Activated naive CD4-positive, alpha-beta T cell treated with anti-CD3 and anti-CD28 coated beads for 36 hours (primary cell): ENCODE measurements at regions not wholly inside any gene's neighbourhood (a gene's known extent, or its start where the extent isn't known, plus 50 kb on each side); places are given as distances from the start of the nearest gene placed in this dataset.
"Not testable (repeated sequence)": the region's sequence is repeated elsewhere in the genome, so short reads cannot be mapped to it uniquely, and the experiment has no call there.

Source experiments
- CTCF ChIA-PET: fragments of 350-600 bp; sonication (Branson Sonifier 250); formaldehyde crosslinking; loops from one replicate; lab custom pipeline; 2021; ENCODE audit warnings: antibody characterized with exemption; lab: Charles Lee
- DNase-seq: peaks from one replicate; pipeline ENCODE4 v3.0.0-alpha.2; 2020
- H3K27ac Mint-ChIP-seq: one replicate; pipeline ENCODE4 v1.8.0; 2021; ENCODE audit warnings: mild to moderate bottlenecking, mixed read lengths
- H3K27me3 Mint-ChIP-seq: one replicate; pipeline ENCODE4 v1.8.0; 2021; ENCODE audit warnings: low read depth, mixed read lengths
- H3K36me3 Mint-ChIP-seq: one replicate; pipeline ENCODE4 v1.8.0; 2021; ENCODE audit warnings: low read depth, mixed read lengths
- H3K4me1 Mint-ChIP-seq: one replicate; pipeline ENCODE4 v1.8.0; 2021; ENCODE audit warnings: low read depth, mixed read lengths
- H3K4me3 Mint-ChIP-seq: one replicate; pipeline ENCODE4 v1.8.0; 2021; ENCODE audit warnings: mild to moderate bottlenecking, moderate library complexity, mixed read lengths
- H3K9me3 Mint-ChIP-seq: one replicate; pipeline ENCODE4 v1.8.0; 2021; ENCODE audit warnings: mixed read lengths
- intact Hi-C: fragments of 100-400 bp; cut with micrococcal nuclease; formaldehyde crosslinking; loops from one replicate; pipeline ENCODE4 v1.15.1; 2023

DNA sequence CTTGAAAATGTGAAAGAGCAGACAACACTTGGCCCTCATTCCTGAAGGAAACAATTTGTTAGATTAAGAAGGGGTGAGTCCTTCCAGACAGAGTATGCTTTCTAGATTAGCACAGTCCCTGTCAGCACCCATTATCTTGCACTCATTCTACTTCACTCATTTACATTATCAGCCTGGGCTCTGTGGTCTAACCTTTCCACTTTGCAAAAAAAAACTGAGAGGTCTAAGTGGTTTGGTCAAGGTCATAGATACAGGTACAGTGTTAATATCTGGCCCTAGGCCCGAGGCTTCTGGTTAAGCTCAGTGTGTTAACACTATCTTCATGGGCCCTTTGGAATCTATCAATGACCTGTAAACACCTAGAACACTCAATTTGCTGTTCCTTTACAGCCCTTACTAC lies 123.4 kb upstream of the LRRN1 start:
- Mint-ChIP-seq H3K9me3 (peaks cover 3% of the 10 kb centered on the region), H3K36me3 (no peaks in the 10 kb centered on the region), H3K4me1 (no peaks in the 10 kb centered on the region), H3K27ac (no peak overlapping the region), H3K27me3 (peaks cover 2% of the 10 kb centered on the region), H3K4me3 (no peak overlapping the region)
- CTCF ChIA-PET = no interaction called here
- intact Hi-C loops = no loop called here
- DNase-seq = no peak

DNA sequence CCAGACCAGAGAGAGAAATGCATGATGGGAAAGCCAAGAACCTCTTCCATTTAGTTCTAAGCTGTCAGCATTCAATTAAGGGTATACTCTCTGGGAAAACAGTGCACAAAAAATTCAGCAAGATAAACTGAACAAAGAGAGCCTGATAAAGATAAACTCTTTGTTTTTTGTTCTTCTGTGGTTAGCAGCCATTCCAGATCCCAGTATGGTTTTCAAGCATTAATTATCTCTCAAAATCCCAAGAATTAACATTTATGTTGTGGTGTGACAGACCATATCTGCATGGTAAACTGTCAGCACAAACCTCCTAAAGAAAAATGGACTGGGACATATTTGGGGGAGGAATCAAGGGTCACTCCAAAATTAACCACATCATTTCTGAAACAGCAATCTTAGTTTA lies 124.0 kb upstream of the LRRN1 start:
- no peak overlapping the region for H3K27ac Mint-ChIP-seq
- no peak overlapping the region for H3K4me3 Mint-ChIP-seq
- no peaks in the 10 kb centered on the region for H3K36me3 Mint-ChIP-seq
- no peaks in the 10 kb centered on the region for H3K4me1 Mint-ChIP-seq
- DNase-seq = no peak
- CTCF ChIA-PET = interaction anchor here (0.6 kb wide), 1 partner anchor 1835 kb away, joined by 4 read pairs; no protein-coding TSS in a partner anchor
- intact Hi-C loops = no loop called here
- peaks cover 2% of the 10 kb centered on the region for H3K27me3 Mint-ChIP-seq
- peaks cover 3% of the 10 kb centered on the region for H3K9me3 Mint-ChIP-seq

DNA sequence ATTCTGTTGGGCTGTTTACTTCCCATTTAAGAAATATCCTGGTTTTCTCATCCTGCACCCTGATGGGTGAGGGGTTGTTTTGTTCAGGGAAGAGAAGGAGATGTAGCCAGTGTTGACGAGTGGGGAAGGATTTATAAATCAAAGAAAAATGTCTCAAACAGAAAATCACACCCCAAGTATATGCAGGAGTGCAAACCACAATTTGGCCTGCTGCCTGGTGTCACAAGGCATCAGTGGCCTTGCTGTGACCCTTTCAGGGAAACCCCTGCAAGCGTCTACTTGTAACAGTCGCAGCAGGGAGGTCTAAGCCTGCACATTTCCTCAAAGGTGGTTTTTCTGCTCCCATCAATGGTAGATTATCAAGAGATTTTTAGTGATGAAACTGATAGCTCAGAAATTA lies 132.6 kb upstream of the LRRN1 start:
- no peak overlapping the region for H3K27ac Mint-ChIP-seq

DNA sequence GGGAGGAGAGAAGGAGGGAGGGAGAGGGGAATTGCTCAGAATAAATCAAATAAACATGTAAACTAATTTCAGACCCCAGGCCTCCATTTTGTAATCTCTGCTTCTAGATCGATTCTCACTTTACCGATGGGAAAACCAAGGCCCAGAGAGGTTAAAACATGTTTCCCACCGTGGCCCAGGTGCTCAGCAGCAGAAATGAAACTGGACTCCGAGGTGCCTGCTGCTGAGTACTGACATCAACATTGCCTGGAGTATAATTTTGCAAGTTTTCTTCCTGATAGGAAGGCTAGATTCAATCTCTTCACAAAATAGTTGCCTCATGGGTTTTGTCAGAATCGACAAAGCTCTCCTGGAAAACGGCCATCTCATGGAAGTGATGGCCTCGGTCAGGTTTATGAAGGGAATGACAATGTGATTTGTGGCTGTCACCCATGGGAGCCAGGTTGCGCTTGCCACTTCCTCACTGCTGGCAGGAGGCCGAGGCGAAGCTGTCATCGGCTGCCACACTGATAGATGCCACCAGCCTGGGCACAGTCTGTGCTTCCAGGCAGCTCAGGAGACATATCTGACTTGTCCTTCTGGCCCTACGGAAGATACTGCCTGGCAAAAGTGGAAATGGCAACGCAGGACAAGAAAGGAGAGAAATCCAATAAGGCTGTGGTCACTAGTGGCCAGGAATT lies 133.1 kb upstream of the LRRN1 start:
- Mint-ChIP-seq H3K4me3 (no peak overlapping the region), H3K36me3 (no peaks in the 10 kb centered on the region), H3K9me3 (peaks cover 9% of the 10 kb centered on the region), H3K27ac (no peak overlapping the region), H3K4me1 (peaks cover 2% of the 10 kb centered on the region), H3K27me3 (peaks cover 7% of the 10 kb centered on the region)
- no peak for DNase-seq
- intact Hi-C loops = no loop called here
- CTCF ChIA-PET = no interaction called here

More for the DNA sequence above, 132.6 kb upstream of the LRRN1 start:
- peaks cover 9% of the 10 kb centered on the region for H3K9me3 Mint-ChIP-seq
- DNase-seq = peak; percentile 15
- no peak overlapping the region for H3K4me3 Mint-ChIP-seq
- intact Hi-C loops = no loop called here
- H3K27me3 Mint-ChIP-seq = peaks cover 7% of the 10 kb centered on the region
- H3K36me3 Mint-ChIP-seq = no peaks in the 10 kb centered on the region
- H3K4me1 Mint-ChIP-seq = peaks cover 2% of the 10 kb centered on the region
- CTCF ChIA-PET = no interaction called here

DNA sequence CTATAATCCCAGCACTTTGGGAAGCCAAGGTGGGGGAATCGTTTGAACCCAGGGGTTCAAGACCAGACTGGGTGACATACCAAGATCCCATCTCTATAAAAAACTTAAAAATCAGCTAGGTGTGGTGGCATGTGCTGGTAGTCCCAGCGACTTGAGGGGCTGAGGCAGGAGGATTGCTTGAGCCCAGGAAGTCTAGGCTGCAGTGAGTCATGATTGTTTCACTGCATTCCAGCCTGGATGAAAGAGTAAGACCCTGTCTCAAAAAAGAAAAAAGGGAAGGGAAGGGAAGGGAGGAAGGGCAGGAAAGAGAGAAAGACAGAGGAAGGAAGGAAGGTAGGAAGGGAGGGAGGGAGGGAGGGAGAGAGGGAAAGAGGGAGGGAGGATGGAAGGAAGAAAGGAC lies 133.7 kb upstream of the LRRN1 start:
- Mint-ChIP-seq H3K4me1 (peaks cover 2% of the 10 kb centered on the region), H3K4me3 (no peak overlapping the region), H3K36me3 (no peaks in the 10 kb centered on the region), H3K9me3 (peaks cover 9% of the 10 kb centered on the region), H3K27ac (no peak overlapping the region), H3K27me3 (peaks cover 7% of the 10 kb centered on the region)
- no peak for DNase-seq
- intact Hi-C loops = no loop called here
- CTCF ChIA-PET = no interaction called here

DNA sequence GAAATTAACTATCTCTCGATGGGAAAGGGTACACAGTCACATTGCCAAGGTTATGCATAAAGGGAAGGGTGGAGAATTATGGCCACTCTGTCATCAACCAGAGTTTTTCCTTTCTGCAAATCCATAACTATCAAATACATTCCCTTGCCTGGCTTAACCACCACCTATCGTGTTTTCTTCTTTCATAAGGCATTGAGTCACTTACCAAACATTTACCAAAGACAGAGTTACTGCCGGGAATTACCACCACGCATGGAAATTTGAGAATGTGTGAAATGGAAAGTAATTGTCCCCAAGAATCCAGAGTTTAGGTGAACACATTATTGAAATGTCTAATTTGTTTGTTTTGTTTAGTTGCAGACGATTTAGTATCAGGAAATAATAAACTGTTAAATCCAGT lies 134.3 kb upstream of the LRRN1 start:
- H3K36me3 Mint-ChIP-seq = no peaks in the 10 kb centered on the region
- no peak overlapping the region for H3K27ac Mint-ChIP-seq
- no peak for DNase-seq
- H3K27me3 Mint-ChIP-seq = peaks cover 7% of the 10 kb centered on the region
- H3K9me3 Mint-ChIP-seq = peaks cover 9% of the 10 kb centered on the region
- peaks cover 2% of the 10 kb centered on the region for H3K4me1 Mint-ChIP-seq
- CTCF ChIA-PET = no interaction called here
- no peak overlapping the region for H3K4me3 Mint-ChIP-seq
- intact Hi-C loops = no loop called here

DNA sequence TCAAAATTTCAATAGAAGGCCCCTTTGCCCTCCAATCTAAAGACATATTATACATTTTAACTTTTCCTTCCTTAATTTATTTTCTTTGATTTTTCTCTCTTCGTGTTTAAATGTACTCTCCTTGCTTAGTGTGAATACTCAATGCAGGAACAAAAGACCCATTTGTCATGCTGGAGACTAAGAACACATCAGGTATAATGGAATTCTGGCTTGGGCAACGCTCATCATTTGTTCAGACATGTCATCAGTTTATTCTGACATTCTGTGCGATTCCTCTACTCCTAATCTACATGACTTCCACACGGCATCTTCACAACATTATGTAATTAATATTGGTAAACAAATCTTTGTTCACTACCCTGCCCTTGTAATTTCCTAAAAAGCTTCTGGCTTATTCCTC lies 136.6 kb upstream of the LRRN1 start:
- Mint-ChIP-seq H3K4me3 (no peak overlapping the region), H3K27ac (no peak overlapping the region), H3K36me3 (no peaks in the 10 kb centered on the region), H3K9me3 (peaks cover 5% of the 10 kb centered on the region), H3K27me3 (peaks cover 7% of the 10 kb centered on the region), H3K4me1 (peaks cover 2% of the 10 kb centered on the region)
- CTCF ChIA-PET = no interaction called here
- intact Hi-C loops = no loop called here
- DNase-seq = no peak

DNA sequence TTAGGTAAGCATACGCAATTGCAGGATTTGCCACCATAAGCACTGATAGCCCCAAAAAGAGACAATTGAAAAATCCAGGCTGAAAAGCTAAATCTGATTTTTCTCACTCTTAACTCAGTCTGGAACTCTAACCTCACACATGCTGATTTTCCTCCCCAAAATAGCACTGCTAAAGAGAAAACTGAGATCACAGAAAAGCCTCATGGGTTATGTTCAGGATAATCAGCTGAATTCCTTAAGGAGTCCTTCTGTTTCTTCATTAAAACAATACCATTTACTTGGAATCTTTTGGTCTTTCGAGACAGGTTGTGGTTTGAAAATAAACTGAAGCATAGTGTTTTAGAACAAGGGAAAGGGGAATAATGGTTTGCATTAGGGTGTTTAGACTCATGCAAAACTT lies 144.3 kb upstream of the LRRN1 start:
- intact Hi-C loops = no loop called here
- Mint-ChIP-seq H3K27ac (no peak overlapping the region), H3K4me1 (no peaks in the 10 kb centered on the region), H3K4me3 (no peak overlapping the region), H3K9me3 (no peaks in the 10 kb centered on the region), H3K36me3 (no peaks in the 10 kb centered on the region), H3K27me3 (no peaks in the 10 kb centered on the region)
- CTCF ChIA-PET = no interaction called here
- DNase-seq = no peak

DNA sequence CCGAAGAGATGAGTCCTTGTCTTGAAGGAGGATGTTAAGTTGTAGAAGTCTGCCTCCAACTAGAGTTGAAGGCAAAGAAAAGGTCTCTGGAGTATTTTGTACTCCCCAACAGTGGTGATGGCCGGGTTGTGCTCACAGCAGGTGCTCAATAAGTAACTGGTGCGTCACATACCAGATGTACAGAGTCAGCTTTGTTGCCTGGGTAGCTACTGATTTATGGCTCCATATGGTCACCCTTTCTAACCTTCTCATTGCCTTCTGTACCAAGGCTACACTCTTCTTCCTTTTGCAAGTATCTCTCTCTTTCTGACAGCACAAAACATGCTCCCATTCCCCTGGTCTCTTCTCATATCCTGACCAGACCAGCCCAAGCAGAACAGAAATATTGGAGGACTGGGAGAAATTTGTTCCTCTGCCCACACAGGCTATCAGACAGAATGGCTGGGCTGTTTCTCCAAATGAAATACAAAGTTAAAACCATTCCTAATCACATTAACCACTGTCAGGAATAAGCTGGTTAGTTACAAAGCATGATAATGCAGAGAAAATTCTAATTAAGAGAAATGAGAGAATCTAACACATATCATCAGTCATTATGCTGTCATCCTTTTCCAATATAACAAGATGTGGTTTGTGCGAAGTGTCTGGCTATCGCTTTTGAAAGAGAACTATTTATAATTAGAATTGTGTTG lies 150.1 kb upstream of the LRRN1 start:
- CTCF ChIA-PET = no interaction called here
- no peaks in the 10 kb centered on the region for H3K9me3 Mint-ChIP-seq
- no peak overlapping the region for H3K27ac Mint-ChIP-seq
- no peaks in the 10 kb centered on the region for H3K36me3 Mint-ChIP-seq
- H3K4me3 Mint-ChIP-seq = no peak overlapping the region
- intact Hi-C loops = no loop called here
- H3K27me3 Mint-ChIP-seq = no peaks in the 10 kb centered on the region
- H3K4me1 Mint-ChIP-seq = no peaks in the 10 kb centered on the region
- DNase-seq = no peak

DNA sequence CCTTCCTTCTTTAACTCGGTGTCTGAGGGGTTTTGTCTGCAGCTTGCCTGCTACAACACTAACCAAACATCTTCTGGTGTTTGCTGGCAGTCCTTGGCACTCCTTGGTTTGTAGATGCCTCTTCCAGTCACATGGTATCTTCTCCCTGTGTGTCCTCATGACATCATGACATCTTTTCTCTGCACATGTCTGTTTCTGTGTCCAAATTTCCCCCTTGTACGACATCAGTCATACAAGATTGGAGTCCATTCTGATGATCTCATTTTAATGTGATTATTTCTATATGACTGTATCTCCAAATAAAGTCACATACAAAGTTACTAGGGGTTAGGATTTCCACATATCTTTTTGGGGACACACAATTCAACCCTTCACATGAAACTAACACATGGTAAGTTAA lies 152.3 kb upstream of the LRRN1 start:
- CTCF ChIA-PET = no interaction called here
- Mint-ChIP-seq H3K4me1 (no peaks in the 10 kb centered on the region), H3K4me3 (no peak overlapping the region), H3K9me3 (no peaks in the 10 kb centered on the region), H3K36me3 (no peaks in the 10 kb centered on the region), H3K27me3 (no peaks in the 10 kb centered on the region), H3K27ac (no peak overlapping the region)
- DNase-seq = no peak
- intact Hi-C loops = no loop called here

DNA sequence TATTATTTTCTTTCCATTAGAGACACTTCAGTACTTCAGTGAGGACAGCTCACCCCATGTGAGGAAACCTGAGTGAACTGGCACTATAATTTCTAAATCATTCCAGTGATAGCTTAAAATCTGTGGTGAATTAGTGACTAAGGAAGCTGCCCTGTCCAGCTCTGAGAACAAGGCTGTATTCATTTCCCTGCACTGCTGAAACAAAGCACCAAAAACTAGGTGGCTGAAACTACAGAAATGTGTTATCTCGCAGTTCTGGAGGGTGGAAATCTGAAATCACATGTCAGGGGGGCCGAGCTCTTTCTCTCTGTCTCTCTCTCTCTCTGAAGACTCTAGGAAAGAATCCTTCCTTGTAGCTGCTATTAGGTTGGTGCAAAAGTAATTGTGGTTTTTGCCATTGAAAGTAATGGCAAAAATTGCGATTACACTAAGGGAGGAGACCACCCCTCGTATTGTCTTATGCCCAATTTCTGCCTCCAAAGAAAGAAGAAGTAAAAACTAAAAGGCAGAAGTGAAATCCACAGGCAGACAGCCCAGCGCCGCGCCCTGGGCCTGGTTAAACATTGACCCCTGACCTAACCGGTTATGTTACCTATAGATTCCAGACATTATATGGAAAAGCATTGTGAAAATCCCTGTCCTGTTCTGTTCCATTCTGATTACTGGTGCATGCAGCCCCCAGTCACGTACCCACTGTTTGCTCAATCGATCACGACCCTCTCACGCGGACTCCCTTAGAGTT lies 153.0 kb upstream of the LRRN1 start:
- DNase-seq, CTCF ChIA-PET: not testable (repeated sequence)

DNA sequence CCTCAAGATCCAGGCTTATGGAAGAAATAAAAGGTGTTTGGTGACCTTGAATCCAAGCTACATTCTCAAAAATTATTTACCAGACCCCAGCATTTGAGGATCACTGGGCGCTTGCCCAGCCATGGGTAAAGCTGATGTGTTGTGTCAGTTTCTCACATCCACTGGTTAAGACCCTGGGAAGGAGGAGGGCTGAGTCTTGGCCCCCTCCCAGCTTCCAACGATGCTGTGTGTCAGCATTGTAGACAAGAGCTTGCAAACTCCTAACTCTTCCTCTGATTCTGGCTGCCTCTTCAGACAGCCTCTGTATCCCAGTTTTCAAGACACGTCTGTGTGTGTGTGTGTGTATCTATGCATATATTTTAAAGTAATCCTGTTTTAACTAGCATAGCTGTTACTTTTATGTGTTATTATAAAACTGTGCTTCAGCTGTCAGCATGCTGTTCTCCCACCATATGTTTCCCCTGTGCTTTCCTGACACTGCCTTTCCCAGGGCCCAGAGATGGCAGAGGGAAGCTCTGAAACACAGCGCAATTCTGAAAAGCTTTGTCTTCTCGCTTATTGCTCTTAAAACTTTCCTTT lies 157.3 kb upstream of the LRRN1 start:
- CTCF ChIA-PET = no interaction called here
- intact Hi-C loops = no loop called here
- no peak for DNase-seq
- H3K9me3 Mint-ChIP-seq = no peaks in the 10 kb centered on the region
- H3K36me3 Mint-ChIP-seq = no peaks in the 10 kb centered on the region
- H3K27ac Mint-ChIP-seq = no peak overlapping the region
- no peaks in the 10 kb centered on the region for H3K4me1 Mint-ChIP-seq
- no peak overlapping the region for H3K4me3 Mint-ChIP-seq
- H3K27me3 Mint-ChIP-seq = no peaks in the 10 kb centered on the region

More for the DNA sequence above, 153.0 kb upstream of the LRRN1 start:
- intact Hi-C loops, H3K4me1 Mint-ChIP-seq, H3K27me3 Mint-ChIP-seq, H3K27ac Mint-ChIP-seq, H3K9me3 Mint-ChIP-seq, H3K36me3 Mint-ChIP-seq, H3K4me3 Mint-ChIP-seq: not testable (repeated sequence)
